CD14-positive monocyte (primary cell): ENCODE measurements at regions not wholly inside any gene's neighbourhood (a gene's known extent, or its start where the extent isn't known, plus 50 kb on each side); places are given as distances from the start of the nearest gene placed in this dataset.

Experiments used
- DNase-seq, 3 donors: peaks; one replicate each; pipeline ENCODE4 v3.0.0-alpha.2; 2011 to 2022
- H2AFZ ChIP-seq: 2 replicates; pipeline ENCODE4 v1.6.0; 2012; ENCODE audit warnings: mild to moderate bottlenecking, low read depth, low read length, inconsistent platforms; ENCODE audit not compliant: insufficient read depth, poor library complexity, severe bottlenecking
- H3K27ac ChIP-seq, 2 donors: 1 replicate in 1 of 2; 2 replicates in 1 of 2; pipeline ENCODE4 v1.5.1; 2012 to 2013; ENCODE audit warnings: low read length in 2 of 2, control low read depth in 1 of 2, inconsistent platforms in 1 of 2, low read depth in 1 of 2, mild to moderate bottlenecking in 1 of 2
- H3K27me3 ChIP-seq, 2 donors: one replicate each; pipeline versions ENCODE4 v1.6.0 to v1.6.1; 2011 to 2013; ENCODE audit warnings: low read length in 2 of 2; ENCODE audit not compliant: control insufficient read depth in 2 of 2, insufficient read depth in 2 of 2
- H3K36me3 ChIP-seq, 2 donors: replicated peaks in 1 of 2; 1 replicate in 1 of 2; 2 replicates in 1 of 2; pipeline versions ENCODE4 v1.5.1 to v1.6.1; 2012 to 2013; ENCODE audit warnings: low read length in 2 of 2, control low read depth in 1 of 2, inconsistent platforms in 1 of 2, mild to moderate bottlenecking in 1 of 2; ENCODE audit not compliant: insufficient read depth in 2 of 2, control insufficient read depth in 1 of 2
- H3K4me1 ChIP-seq, 2 donors: 1 replicate in 1 of 2; 2 replicates in 1 of 2; pipeline versions ENCODE4 v1.5.1 to v1.6.1; 2012 to 2013; ENCODE audit warnings: low read length in 2 of 2, control low read depth in 1 of 2, inconsistent platforms in 1 of 2, mild to moderate bottlenecking in 1 of 2, moderate library complexity in 1 of 2; ENCODE audit not compliant: insufficient read depth in 2 of 2, control insufficient read depth in 1 of 2
- H3K4me2 ChIP-seq: replicated peaks from 2 replicates; pipeline ENCODE3; 2012; ENCODE audit warnings: low read length, moderate library complexity, mild to moderate bottlenecking; ENCODE audit not compliant: poor library complexity, severe bottlenecking; ENCODE audit errors: extremely low read depth
- H3K4me3 ChIP-seq, 3 experiments: fragments of 200-600 bp in 1 of 3; sonication (generic) in 1 of 3; replicated peaks in 1 of 3; 1 replicate in 2 of 3; 2 replicates in 1 of 3; pipeline ENCODE4 v1.5.1; 2011 to 2013; ENCODE audit warnings: low read length in 3 of 3, mild to moderate bottlenecking in 3 of 3, control low read depth in 2 of 3, low read depth in 2 of 3, inconsistent platforms in 1 of 3, moderate library complexity in 1 of 3
- H3K79me2 ChIP-seq: 2 replicates; pipeline ENCODE4 v1.6.0; 2012; ENCODE audit warnings: mild to moderate bottlenecking, control low read depth, inconsistent platforms, low read length, moderate library complexity; ENCODE audit not compliant: insufficient read depth
- H3K9ac ChIP-seq: 2 replicates; pipeline ENCODE4 v1.6.0; 2017; ENCODE audit warnings: low read length, mild to moderate bottlenecking; ENCODE audit not compliant: insufficient read depth, poor library complexity, severe bottlenecking
- H3K9me3 ChIP-seq, 2 donors: replicated peaks in 1 of 2; 1 replicate in 1 of 2; 2 replicates in 1 of 2; pipeline versions ENCODE4 v1.5.1 to v1.6.1; 2012 to 2013; ENCODE audit warnings: low read length in 2 of 2, control low read depth in 1 of 2; ENCODE audit not compliant: control insufficient read depth in 1 of 2, insufficient read depth in 1 of 2
- H4K20me1 ChIP-seq: 2 replicates; pipeline ENCODE4 v1.6.0; 2012; ENCODE audit warnings: mild to moderate bottlenecking, low read length, control low read depth, moderate library complexity; ENCODE audit not compliant: insufficient read depth
- H3K27ac Mint-ChIP-seq, 7 donors: one replicate each; pipeline ENCODE4 v1.8.0; 2020; ENCODE audit warnings: mild to moderate bottlenecking in 7 of 7, mixed read lengths in 7 of 7, moderate library complexity in 6 of 7, inconsistent platforms in 2 of 7
- H3K27me3 Mint-ChIP-seq, 3 donors: one replicate each; pipeline ENCODE4 v1.8.0; 2021 to 2022; ENCODE audit warnings: low read depth in 3 of 3, mild to moderate bottlenecking in 3 of 3, mixed read lengths in 3 of 3, moderate library complexity in 3 of 3, inconsistent platforms in 1 of 3
- H3K36me3 Mint-ChIP-seq, 2 donors: one replicate each; pipeline ENCODE4 v1.8.0; 2020; ENCODE audit warnings: mixed read lengths in 2 of 2, inconsistent platforms in 1 of 2, mild to moderate bottlenecking in 1 of 2
- H3K4me1 Mint-ChIP-seq: one replicate; pipeline ENCODE4 v1.8.0; 2020; ENCODE audit warnings: mild to moderate bottlenecking, mixed read lengths
- H3K4me3 Mint-ChIP-seq, 2 donors: one replicate each; pipeline ENCODE4 v1.8.0; 2020; ENCODE audit warnings: mild to moderate bottlenecking in 2 of 2, mixed read lengths in 2 of 2, moderate library complexity in 1 of 2
- H3K9me3 Mint-ChIP-seq, 7 donors: one replicate each; pipeline ENCODE4 v1.8.0; 2020 to 2022; ENCODE audit warnings: mixed read lengths in 7 of 7, mild to moderate bottlenecking in 6 of 7, moderate library complexity in 6 of 7, inconsistent platforms in 2 of 7
- CTCF ChIP-seq: fragments of 200-600 bp; IDR thresholded peaks from one replicate; pipeline ENCODE4 v1.8.0; 2022; ENCODE audit warnings: antibody characterized with exemption, mild to moderate bottlenecking
- WGBS: methylation state at CpG from one replicate; pipeline ENCODE4 v1.1.5; 2013; ENCODE audit warnings: missing lambda C conversion rate; ENCODE audit not compliant: insufficient coverage; 5-methylcytosine and 5-hydroxymethylcytosine counted together
- intact Hi-C, 2 donors: fragments of 100-400 bp; cut with micrococcal nuclease; formaldehyde crosslinking; loops; one replicate each; pipeline versions ENCODE4 v1.15.0 to v1.15.1; 2023

GRCh38 chr2:365367-366275, 77.7 kb upstream of the ALKAL2 start:
- Mint-ChIP-seq H3K4me3 (no peak overlapping the region), H3K36me3 (no peaks in the 10 kb centered on the region), H3K27me3 (peaks cover 0 to 1% (median under 1%) of the 10 kb centered on the region in 3 donors), H3K27ac (no peak overlapping the region), H3K9me3 (peaks cover 5 to 17% (median 8%) of the 10 kb centered on the region in 7 donors), H3K4me1 (no peaks in the 10 kb centered on the region)
- no peaks in the 10 kb centered on the region for H3K27me3 ChIP-seq
- no peaks in the 10 kb centered on the region for H3K4me1 ChIP-seq
- TF ChIP-seq CTCF = no peak
- no peak overlapping the region for H3K4me2 ChIP-seq
- H3K9ac ChIP-seq = no peak overlapping the region
- H3K79me2 ChIP-seq = no peaks in the 10 kb centered on the region
- H4K20me1 ChIP-seq = no peaks in the 10 kb centered on the region
- H2AFZ ChIP-seq = no peak overlapping the region
- H3K4me3 ChIP-seq = no peak overlapping the region
- DNase-seq = no peak
- peaks cover 10 to 21% of the 10 kb centered on the region in 2 donors for H3K9me3 ChIP-seq
- intact Hi-C loops = no loop called here
- 82% methylated on average over 26 of the region's 28 CpGs for WGBS
- H3K36me3 ChIP-seq = no peaks in the 10 kb centered on the region
- no peak overlapping the region for H3K27ac ChIP-seq

- no peak overlapping the region for H3K9ac ChIP-seq
Observed at GRCh38 chr2:363824-364470, 76.1 kb upstream of the ALKAL2 start.

More at GRCh38 chr2:363824-364470, 76.1 kb upstream of the ALKAL2 start:
- peaks cover 5 to 14% (median 8%) of the 10 kb centered on the region in 7 donors for H3K9me3 Mint-ChIP-seq
- no peaks in the 10 kb centered on the region for H3K27me3 ChIP-seq
- no peak overlapping the region for H3K27ac Mint-ChIP-seq
- H3K9me3 ChIP-seq = peaks cover 10 to 21% of the 10 kb centered on the region in 2 donors
- H3K36me3 ChIP-seq = no peaks in the 10 kb centered on the region
- H3K27me3 Mint-ChIP-seq = peaks cover 0 to 2% (median 1%) of the 10 kb centered on the region in 3 donors
- intact Hi-C loops = no loop called here
- 97% methylated on average over 22 of the region's 24 CpGs for WGBS
- H3K79me2 ChIP-seq = no peaks in the 10 kb centered on the region
- no peak overlapping the region for H3K27ac ChIP-seq
- no peak overlapping the region for H3K4me2 ChIP-seq
- no peaks in the 10 kb centered on the region for H3K4me1 Mint-ChIP-seq
- no peak for TF ChIP-seq CTCF
- no peaks in the 10 kb centered on the region for H3K4me1 ChIP-seq
- H2AFZ ChIP-seq = no peak overlapping the region
- H3K4me3 Mint-ChIP-seq = no peak overlapping the region
- no peak for DNase-seq
- H3K4me3 ChIP-seq = no peak overlapping the region
- H4K20me1 ChIP-seq = no peaks in the 10 kb centered on the region
- no peaks in the 10 kb centered on the region for H3K36me3 Mint-ChIP-seq
